NCI-H1048 (cell line): ENCODE measurements at regions not wholly inside any gene's neighbourhood (a gene's known extent, or its start where the extent isn't known, plus 50 kb on each side); places are given as distances from the start of the nearest gene placed in this dataset.

Experiments used
- DNase-seq: peaks from one replicate; lab custom pipeline; 2025; lab: John Stamatoyannopoulos, UW

- no peak for DNase-seq
These were observed 86.3 kb upstream of the XCR1 start for GRCh38 chr3:46113608-46114007.

GRCh38 chr3:46112984-46113383 is 85.7 kb upstream of the XCR1 start:
- DNase-seq = no peak

DNA sequence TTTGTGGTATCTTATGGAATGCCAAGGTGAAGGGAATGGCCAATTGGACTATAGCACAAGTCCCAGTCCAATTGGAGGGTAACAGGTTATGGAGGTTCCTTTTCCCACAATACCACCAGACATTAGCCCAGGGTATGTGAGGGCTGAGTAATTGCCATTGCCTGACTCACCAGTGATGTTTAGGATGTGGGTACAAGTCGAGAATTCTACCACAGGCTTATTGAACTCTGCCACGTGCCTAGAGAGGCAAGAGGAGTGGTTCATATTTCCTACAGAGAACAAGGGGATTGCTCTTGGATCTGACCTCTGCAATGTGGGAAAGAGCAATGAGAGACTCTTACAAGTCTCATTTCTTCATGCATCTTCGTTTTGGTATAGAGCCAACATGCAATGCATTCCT is 85.0 kb upstream of the XCR1 start:
- no peak for DNase-seq

GRCh38 chr3:46110701-46111493 is 83.6 kb upstream of the XCR1 start:
- DNase-seq = peak; percentile 4

GRCh38 chr3:46107682-46108081 is 80.4 kb upstream of the XCR1 start:
- no peak for DNase-seq

DNA sequence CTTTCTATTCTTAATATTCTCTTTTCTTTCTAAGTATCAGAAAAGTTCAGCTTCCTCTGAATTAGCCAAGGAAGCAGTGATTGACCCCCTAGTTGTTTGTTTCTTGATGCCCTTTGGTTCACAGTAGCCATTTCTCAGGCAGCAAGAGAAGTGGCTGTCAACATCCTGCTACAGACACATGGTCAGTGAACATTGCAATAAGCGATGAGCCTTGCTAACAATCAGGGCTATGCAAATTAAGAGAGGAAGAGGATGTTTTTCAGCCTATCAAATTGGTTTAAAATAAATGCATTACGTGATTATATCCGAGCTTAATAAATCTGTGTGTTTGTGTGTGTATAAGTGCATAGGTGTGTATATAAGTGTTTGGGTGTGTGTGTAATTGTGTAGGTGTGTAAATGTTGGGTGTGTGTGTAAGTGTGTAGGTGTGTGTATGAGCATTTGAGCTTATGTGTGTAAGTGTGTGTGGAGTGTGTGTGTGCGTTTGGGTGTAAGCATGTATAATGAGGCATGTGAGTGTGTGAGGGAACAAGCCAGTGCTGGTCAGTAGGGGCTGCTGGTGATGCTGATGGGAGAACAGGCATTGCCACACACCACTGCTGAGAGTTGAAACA is 78.1 kb upstream of the XCR1 start:
- no peak for DNase-seq

- no peak for DNase-seq
These were observed 77.4 kb upstream of the XCR1 start for GRCh38 chr3:46104706-46105105.

- DNase-seq = no peak
These were observed 75.5 kb upstream of the XCR1 start for GRCh38 chr3:46102780-46103130.

- DNase-seq = no peak
These were observed 74.9 kb upstream of the XCR1 start for GRCh38 chr3:46102059-46102779.

- DNase-seq = no peak
These were observed 73.5 kb upstream of the XCR1 start for GRCh38 chr3:46100812-46101211.

- DNase-seq = no peak
These were observed 71.1 kb upstream of the XCR1 start for GRCh38 chr3:46098319-46098761.

DNA sequence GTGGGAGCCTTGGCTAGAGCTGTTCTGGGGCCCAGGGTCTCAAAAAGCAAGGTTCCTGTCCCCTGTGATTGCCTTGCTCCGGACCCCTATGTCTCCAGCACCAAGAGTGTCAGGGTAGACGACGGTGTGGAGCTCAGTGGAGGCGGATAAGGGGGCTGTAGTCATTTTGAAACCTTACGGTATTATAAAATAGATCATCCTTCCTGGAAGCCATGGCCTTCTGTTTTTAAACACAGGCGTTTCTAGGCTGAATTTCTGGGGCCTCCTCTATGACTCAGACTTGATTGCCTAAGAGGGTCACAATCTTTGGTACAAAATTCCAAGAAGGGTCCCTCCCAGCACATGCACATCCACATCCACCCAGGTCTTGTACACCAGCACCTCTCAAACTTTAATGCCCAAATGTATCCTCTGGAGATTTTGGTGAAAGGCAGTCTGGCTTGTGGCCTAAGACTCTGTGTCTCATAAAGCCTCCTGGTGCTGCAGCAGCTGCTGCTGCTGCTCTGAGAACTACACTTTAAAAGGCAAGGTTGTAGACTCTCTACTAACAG is 70.5 kb upstream of the XCR1 start:
- no peak for DNase-seq

DNA sequence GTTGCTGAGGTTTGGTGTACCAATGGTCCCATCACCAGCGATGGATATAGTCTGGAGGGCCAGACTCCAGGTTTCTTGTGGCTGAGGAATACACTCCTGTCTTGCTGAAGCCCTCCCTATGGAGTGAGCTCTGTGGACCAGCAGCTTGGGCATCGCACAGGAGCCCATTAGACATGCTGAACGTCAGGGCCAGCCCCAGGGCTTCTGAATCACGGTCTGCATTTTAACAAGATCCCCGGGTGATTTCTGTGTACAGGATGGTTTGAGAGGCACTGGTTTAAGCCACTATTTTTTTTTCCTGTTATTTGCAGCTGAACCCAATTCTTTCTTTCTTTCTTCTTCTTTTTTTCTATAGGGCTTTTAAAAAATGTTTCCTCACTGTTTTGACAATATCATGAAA is 69.5 kb upstream of the XCR1 start:
- no peak for DNase-seq

DNA sequence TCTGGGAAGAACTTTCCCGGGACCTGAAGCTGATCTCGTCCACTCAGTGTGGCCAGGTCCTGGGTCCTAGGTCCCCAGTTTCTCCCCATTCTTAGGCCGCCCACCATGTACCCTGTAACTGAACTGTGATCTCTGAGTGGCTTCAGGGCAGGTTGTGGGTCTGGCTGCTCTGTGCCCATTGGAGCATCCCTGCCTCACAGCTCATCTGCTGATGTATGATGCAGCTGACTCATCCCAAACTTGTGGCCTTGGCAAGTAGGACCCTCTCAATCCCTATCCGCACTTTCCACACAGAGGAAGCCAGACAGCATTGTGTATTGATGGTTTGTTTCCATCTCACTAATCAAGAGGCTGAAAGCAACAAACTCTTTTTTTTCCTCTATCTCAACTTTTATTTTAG is 69.1 kb upstream of the XCR1 start:
- DNase-seq = no peak

DNA sequence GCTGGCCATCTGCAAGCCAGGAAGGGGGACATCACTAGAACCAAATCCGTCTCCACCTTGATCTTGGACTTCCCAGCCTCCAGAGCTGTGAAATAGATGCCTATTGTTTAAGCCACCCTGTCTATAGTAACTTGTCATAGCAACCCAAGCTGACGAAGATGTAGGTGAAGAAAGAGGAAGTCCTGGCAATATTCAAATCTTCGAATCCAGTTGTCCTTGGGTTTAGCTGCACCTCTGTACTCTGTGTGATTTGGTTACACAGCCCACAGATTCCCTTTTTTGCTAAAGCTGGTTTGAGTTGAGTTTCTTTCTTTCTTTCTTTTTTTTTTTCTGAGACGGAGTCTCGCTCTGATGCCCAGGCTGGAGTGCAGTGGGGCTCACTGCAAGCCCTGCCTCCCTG is 68.0 kb upstream of the XCR1 start:
- no peak for DNase-seq

- DNase-seq = no peak
These were observed 67.2 kb upstream of the XCR1 start for GRCh38 chr3:46094506-46094905.

- no peak for DNase-seq
These were observed 66.7 kb upstream of the XCR1 start for GRCh38 chr3:46093966-46094365.

GRCh38 chr3:46093327-46093942 is 66.2 kb upstream of the XCR1 start:
- DNase-seq = no peak

GRCh38 chr3:46092702-46093080 is 65.4 kb upstream of the XCR1 start:
- no peak for DNase-seq

DNA sequence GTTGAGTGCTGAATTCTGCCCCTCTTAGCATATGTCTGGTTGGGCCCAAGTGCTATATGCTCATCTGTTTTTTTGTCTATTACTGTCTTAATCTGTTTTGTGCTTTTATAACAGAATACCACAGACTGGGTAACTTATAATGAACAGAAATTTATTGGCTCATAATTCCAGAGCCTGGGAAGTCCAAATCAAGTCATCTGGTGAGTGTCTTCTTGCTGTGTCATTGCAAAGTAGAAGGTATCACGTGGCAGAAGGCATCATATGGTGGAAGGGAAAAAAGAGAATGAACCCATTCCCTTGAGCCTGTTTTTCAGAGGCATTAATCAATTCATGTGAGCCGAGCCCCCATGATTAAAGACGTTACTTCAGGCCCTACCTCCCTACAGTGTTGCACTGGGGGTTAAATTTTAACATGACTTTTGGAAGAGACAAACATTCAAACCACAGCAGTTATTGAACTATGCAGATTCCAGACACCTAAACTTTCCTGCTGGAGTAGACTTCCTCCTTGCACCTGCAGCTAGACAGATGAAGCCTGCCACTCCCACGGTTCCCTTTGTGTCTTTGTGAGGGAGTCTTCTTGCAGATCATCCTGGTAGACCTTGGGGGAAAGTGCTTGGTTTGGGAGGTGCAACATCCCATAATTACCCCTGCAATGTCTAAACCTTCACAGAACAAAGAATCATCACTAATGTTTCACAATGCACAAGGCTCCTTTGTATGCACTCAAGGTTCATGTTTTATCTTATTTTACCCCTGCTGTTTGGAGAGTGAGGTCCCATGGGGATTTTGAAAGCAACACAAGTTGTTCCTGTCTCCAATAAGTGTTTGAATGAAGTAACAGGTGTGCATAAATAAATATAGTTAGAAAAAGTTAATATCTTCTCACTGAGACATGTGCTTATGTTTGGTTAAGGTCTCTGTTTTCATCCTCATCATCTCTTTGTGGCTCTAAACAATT is 64.7 kb upstream of the XCR1 start:
- no peak for DNase-seq

DNA sequence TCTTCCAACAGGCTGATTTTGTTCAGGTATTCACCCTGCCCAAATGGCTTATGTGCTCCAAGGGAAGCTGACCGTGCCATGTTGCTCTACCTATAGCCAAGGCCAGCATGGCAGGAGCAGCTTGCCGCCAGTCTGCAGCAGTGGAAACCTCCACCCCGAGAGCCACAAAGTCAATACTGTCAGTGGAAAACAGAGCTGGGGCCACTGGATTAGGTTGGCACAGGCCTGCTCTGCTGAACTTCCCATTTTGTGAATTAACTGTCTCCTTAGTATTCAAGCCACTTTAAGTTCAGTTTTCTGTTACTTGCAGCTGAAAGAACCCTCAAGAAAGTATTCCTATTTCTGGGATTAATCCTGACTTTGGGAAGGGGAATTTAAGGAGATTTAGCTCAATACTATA is 63.8 kb upstream of the XCR1 start:
- DNase-seq = no peak
